HepG2 (cell line): ENCODE measurements at regions not wholly inside any gene's neighbourhood (a gene's known extent, or its start where the extent isn't known, plus 50 kb on each side); places are given as distances from the start of the nearest gene placed in this dataset.

ENCODE experiments used
- HOXA9 ChIP-seq: sonication (generic); formaldehyde crosslinking; IDR thresholded peaks from 2 replicates; pipeline ENCODE4 v1.8.1; 2022; ENCODE audit warnings: missing genetic modification reagents, mild to moderate bottlenecking, moderate library complexity, borderline replicate concordance
- KLF11 ChIP-seq: IDR thresholded peaks from 2 replicates; pipeline ENCODE4 v1.6.1; 2016; ENCODE audit warnings: missing compliant biosample characterization
- NCOA5 ChIP-seq: sonication (generic); formaldehyde crosslinking; IDR thresholded peaks from 2 replicates; pipeline ENCODE4 v1.4.0; 2020; ENCODE audit warnings: missing genetic modification reagents
- RXRA ChIP-seq: sonication (generic); formaldehyde crosslinking; IDR thresholded peaks from 2 replicates; pipeline ENCODE4 v1.5.1; 2020; ENCODE audit warnings: missing genetic modification reagents
- ZBTB20 ChIP-seq: sonication (generic); formaldehyde crosslinking; IDR thresholded peaks from 2 replicates; pipeline ENCODE4 v1.8.1; 2023; ENCODE audit warnings: missing genetic modification reagents, low read depth, mild to moderate bottlenecking, borderline replicate concordance
- ZFAT ChIP-seq: sonication (generic); formaldehyde crosslinking; conservative IDR thresholded peaks from 2 replicates; pipeline ENCODE4 v1.8.1; 2023; ENCODE audit warnings: missing genetic modification reagents, inconsistent platforms
- ZNF33A ChIP-seq: sonication (generic); formaldehyde crosslinking; IDR thresholded peaks from 2 replicates; pipeline ENCODE4 v1.5.1; 2020; ENCODE audit warnings: missing genetic modification reagents, mild to moderate bottlenecking, moderate library complexity, borderline replicate concordance
- ZNF432 ChIP-seq: sonication (generic); formaldehyde crosslinking; IDR thresholded peaks from 2 replicates; pipeline ENCODE4 v1.5.0; 2020; ENCODE audit warnings: missing genetic modification reagents, mild to moderate bottlenecking, borderline replicate concordance
- ZNF543 ChIP-seq: sonication (generic); formaldehyde crosslinking; IDR thresholded peaks from 2 replicates; pipeline ENCODE4 v1.4.0; 2020; ENCODE audit warnings: mild to moderate bottlenecking, missing genetic modification reagents
- ZNF615 ChIP-seq: sonication (generic); formaldehyde crosslinking; IDR thresholded peaks from 2 replicates; pipeline ENCODE4 v1.5.0; 2020; ENCODE audit warnings: mild to moderate bottlenecking, missing genetic modification reagents, borderline replicate concordance
- ZNF629 ChIP-seq: sonication (generic); formaldehyde crosslinking; conservative IDR thresholded peaks from 2 replicates; pipeline ENCODE4 v1.5.0; 2020; ENCODE audit warnings: missing genetic modification reagents
- ZNF782 ChIP-seq: sonication (generic); formaldehyde crosslinking; IDR thresholded peaks from 2 replicates; pipeline ENCODE4 v1.4.0; 2020; ENCODE audit warnings: missing genetic modification reagents, mild to moderate bottlenecking, borderline replicate concordance
- TF ChIP-seq, protein P1 (sequence below): sonication (generic); formaldehyde crosslinking; IDR thresholded peaks from 2 replicates; pipeline ENCODE4 v1.5.0; 2020; ENCODE audit warnings: mild to moderate bottlenecking, missing genetic modification reagents
- TF ChIP-seq, protein P2 (sequence below): IDR thresholded peaks from 2 replicates; pipeline ENCODE4 v1.6.1; 2016; ENCODE audit warnings: mild to moderate bottlenecking, missing biosample characterization, missing genetic modification reagents
- TF ChIP-seq, protein P3 (sequence below): sonication (generic); formaldehyde crosslinking; IDR thresholded peaks from 2 replicates; pipeline ENCODE4 v1.4.0; 2020; ENCODE audit warnings: mild to moderate bottlenecking, missing genetic modification reagents
- TF ChIP-seq, protein P4 (sequence below): sonication (generic); formaldehyde crosslinking; IDR thresholded peaks from 2 replicates; pipeline ENCODE4 v1.9.0; 2021; ENCODE audit warnings: mild to moderate bottlenecking, missing genetic modification reagents
- TF ChIP-seq, protein P5 (sequence below): sonication (generic); formaldehyde crosslinking; IDR thresholded peaks from 2 replicates; pipeline ENCODE4 v1.8.0; 2022; ENCODE audit warnings: missing genetic modification reagents, low read depth, mild to moderate bottlenecking, borderline replicate concordance

DNA sequence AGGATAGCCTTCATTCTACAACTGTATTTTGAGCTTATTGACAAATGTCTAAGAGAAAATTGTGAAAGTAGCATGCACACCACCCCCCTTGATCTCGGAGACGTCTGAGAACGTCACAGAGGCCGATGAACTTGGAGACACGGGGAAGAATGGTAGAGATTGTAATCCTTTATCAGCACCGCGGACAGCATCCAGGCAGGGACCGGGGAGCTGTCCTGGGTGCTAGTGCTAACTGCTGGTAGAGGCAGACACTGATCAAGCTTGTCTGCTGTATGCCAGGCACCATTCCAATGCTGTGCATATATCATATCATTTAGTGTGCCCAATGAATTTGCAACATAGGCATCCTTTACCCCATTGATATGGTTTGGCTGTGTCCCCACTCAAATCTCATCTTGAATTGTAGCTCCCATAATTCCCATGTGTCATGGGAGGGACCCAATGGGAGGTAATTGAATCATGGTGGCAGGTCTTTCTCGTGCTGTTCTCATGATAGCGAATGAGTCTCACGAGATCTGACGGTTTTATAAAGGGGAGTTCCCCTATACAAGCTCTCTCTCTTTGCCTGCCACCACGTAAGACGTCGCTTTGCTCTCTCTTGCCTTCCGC lies 98.8 kb downstream of the LHX2 start (continued):
- peak; percentile 99; the same call in 1 of the 2 replicates for TF ChIP-seq ZNF615 (CRISPR knock-in tag)
- TF ChIP-seq, protein P1, sequence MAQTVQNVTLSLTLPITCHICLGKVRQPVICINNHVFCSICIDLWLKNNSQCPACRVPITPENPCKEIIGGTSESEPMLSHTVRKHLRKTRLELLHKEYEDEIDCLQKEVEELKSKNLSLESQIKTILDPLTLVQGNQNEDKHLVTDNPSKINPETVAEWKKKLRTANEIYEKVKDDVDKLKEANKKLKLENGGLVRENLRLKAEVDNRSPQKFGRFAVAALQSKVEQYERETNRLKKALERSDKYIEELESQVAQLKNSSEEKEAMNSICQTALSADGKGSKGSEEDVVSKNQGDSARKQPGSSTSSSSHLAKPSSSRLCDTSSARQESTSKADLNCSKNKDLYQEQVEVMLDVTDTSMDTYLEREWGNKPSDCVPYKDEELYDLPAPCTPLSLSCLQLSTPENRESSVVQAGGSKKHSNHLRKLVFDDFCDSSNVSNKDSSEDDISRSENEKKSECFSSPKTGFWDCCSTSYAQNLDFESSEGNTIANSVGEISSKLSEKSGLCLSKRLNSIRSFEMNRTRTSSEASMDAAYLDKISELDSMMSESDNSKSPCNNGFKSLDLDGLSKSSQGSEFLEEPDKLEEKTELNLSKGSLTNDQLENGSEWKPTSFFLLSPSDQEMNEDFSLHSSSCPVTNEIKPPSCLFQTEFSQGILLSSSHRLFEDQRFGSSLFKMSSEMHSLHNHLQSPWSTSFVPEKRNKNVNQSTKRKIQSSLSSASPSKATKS = peak; percentile 99; the same call in 1 of the 2 replicates
- peak; percentile 97 for TF ChIP-seq ZFAT
- peak; percentile 100 for TF ChIP-seq HOXA9
- TF ChIP-seq ZNF432 (CRISPR knock-in tag) = peak; percentile 98
- peak; percentile 100 for TF ChIP-seq KLF11
- TF ChIP-seq, protein P2, sequence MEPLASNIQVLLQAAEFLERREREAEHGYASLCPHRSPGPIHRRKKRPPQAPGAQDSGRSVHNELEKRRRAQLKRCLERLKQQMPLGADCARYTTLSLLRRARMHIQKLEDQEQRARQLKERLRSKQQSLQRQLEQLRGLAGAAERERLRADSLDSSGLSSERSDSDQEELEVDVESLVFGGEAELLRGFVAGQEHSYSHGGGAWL = peak; percentile 100
- TF ChIP-seq ZNF629 (CRISPR knock-in tag) = peak; percentile 86
- TF ChIP-seq, protein P3, sequence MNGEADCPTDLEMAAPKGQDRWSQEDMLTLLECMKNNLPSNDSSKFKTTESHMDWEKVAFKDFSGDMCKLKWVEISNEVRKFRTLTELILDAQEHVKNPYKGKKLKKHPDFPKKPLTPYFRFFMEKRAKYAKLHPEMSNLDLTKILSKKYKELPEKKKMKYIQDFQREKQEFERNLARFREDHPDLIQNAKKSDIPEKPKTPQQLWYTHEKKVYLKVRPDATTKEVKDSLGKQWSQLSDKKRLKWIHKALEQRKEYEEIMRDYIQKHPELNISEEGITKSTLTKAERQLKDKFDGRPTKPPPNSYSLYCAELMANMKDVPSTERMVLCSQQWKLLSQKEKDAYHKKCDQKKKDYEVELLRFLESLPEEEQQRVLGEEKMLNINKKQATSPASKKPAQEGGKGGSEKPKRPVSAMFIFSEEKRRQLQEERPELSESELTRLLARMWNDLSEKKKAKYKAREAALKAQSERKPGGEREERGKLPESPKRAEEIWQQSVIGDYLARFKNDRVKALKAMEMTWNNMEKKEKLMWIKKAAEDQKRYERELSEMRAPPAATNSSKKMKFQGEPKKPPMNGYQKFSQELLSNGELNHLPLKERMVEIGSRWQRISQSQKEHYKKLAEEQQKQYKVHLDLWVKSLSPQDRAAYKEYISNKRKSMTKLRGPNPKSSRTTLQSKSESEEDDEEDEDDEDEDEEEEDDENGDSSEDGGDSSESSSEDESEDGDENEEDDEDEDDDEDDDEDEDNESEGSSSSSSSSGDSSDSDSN = 0 out of 2 replicates have a peak, but pooled peaks have one; percentile 37
- peak; percentile 100; the same call in 1 of the 2 replicates for TF ChIP-seq ZBTB20
- TF ChIP-seq, protein P4, sequence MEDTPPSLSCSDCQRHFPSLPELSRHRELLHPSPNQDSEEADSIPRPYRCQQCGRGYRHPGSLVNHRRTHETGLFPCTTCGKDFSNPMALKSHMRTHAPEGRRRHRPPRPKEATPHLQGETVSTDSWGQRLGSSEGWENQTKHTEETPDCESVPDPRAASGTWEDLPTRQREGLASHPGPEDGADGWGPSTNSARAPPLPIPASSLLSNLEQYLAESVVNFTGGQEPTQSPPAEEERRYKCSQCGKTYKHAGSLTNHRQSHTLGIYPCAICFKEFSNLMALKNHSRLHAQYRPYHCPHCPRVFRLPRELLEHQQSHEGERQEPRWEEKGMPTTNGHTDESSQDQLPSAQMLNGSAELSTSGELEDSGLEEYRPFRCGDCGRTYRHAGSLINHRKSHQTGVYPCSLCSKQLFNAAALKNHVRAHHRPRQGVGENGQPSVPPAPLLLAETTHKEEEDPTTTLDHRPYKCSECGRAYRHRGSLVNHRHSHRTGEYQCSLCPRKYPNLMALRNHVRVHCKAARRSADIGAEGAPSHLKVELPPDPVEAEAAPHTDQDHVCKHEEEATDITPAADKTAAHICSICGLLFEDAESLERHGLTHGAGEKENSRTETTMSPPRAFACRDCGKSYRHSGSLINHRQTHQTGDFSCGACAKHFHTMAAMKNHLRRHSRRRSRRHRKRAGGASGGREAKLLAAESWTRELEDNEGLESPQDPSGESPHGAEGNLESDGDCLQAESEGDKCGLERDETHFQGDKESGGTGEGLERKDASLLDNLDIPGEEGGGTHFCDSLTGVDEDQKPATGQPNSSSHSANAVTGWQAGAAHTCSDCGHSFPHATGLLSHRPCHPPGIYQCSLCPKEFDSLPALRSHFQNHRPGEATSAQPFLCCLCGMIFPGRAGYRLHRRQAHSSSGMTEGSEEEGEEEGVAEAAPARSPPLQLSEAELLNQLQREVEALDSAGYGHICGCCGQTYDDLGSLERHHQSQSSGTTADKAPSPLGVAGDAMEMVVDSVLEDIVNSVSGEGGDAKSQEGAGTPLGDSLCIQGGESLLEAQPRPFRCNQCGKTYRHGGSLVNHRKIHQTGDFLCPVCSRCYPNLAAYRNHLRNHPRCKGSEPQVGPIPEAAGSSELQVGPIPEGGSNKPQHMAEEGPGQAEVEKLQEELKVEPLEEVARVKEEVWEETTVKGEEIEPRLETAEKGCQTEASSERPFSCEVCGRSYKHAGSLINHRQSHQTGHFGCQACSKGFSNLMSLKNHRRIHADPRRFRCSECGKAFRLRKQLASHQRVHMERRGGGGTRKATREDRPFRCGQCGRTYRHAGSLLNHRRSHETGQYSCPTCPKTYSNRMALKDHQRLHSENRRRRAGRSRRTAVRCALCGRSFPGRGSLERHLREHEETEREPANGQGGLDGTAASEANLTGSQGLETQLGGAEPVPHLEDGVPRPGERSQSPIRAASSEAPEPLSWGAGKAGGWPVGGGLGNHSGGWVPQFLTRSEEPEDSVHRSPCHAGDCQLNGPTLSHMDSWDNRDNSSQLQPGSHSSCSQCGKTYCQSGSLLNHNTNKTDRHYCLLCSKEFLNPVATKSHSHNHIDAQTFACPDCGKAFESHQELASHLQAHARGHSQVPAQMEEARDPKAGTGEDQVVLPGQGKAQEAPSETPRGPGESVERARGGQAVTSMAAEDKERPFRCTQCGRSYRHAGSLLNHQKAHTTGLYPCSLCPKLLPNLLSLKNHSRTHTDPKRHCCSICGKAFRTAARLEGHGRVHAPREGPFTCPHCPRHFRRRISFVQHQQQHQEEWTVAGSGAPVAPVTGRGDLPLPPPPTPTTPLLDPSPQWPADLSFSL = peak; percentile 90
- peak; percentile 99 for TF ChIP-seq NCOA5 (CRISPR knock-in tag)
- TF ChIP-seq ZNF33A (CRISPR knock-in tag) = peak; percentile 98
- TF ChIP-seq ZNF782 (CRISPR knock-in tag) = peak; percentile 100
- TF ChIP-seq ZNF543 (CRISPR knock-in tag) = peak; percentile 99
- TF ChIP-seq, protein P5, sequence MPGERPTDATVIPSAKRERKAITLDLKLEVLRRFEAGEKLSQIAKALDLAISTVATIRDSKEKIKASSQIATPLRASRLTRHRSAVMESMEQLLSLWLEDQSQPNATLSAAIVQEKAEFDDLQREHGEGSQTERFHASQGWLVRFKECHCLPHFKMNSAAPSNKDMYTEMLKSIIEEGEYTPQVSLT (CRISPR knock-in tag) = peak; percentile 99; the same call in 1 of the 2 replicates
- peak; percentile 89 for TF ChIP-seq RXRA (CRISPR knock-in tag)
